MM.1S (cell line): ENCODE measurements at regions not wholly inside any gene's neighbourhood (a gene's known extent, or its start where the extent isn't known, plus 50 kb on each side); places are given as distances from the start of the nearest gene placed in this dataset.

Experiments used
- DNase-seq: peaks from one replicate; pipeline ENCODE4 v3.0.0-alpha.2; 2015
- H2AFZ ChIP-seq: fragments of 300-600 bp; sonication (generic); 2 replicates; pipeline ENCODE4 v1.6.0; 2016; ENCODE audit warnings: antibody characterized with exemption, low read length
- H3F3A ChIP-seq: fragments of 300-600 bp; sonication (generic); 2 replicates; pipeline ENCODE4 v1.6.1; 2016; ENCODE audit warnings: mild to moderate bottlenecking, antibody characterized with exemption, low read length, moderate library complexity, mixed read lengths; ENCODE audit not compliant: insufficient read depth
- H3K27ac ChIP-seq: fragments of 300-600 bp; sonication (generic); 2 replicates; pipeline ENCODE4 v1.5.1; 2016; ENCODE audit warnings: mild to moderate bottlenecking, low read length
- H3K27me3 ChIP-seq: fragments of 300-600 bp; sonication (generic); replicated peaks from 2 replicates; pipeline ENCODE4 v1.6.0; 2016; ENCODE audit warnings: low read length; ENCODE audit not compliant: insufficient read depth
- H3K36me3 ChIP-seq: fragments of 300-600 bp; sonication (generic); replicated peaks from 2 replicates; pipeline ENCODE4 v1.6.1; 2016; ENCODE audit warnings: mild to moderate bottlenecking, low read length, mixed read lengths; ENCODE audit not compliant: insufficient read depth
- H3K4me1 ChIP-seq: fragments of 300-600 bp; sonication (generic); 2 replicates; pipeline ENCODE4 v1.6.1; 2016; ENCODE audit warnings: low read length, mixed read lengths
- H3K4me2 ChIP-seq: fragments of 300-600 bp; sonication (generic); 2 replicates; pipeline ENCODE4 v1.6.0; 2016; ENCODE audit warnings: low read depth, low read length
- H3K4me3 ChIP-seq: fragments of 300-600 bp; sonication (generic); 2 replicates; pipeline ENCODE4 v1.5.1; 2016; ENCODE audit warnings: low read length, mixed read lengths
- H3K79me2 ChIP-seq: fragments of 300-600 bp; sonication (generic); 2 replicates; pipeline ENCODE4 v1.6.1; 2016; ENCODE audit warnings: mixed run types, low read length, mixed read lengths
- H3K9ac ChIP-seq: fragments of 300-600 bp; sonication (generic); 2 replicates; pipeline ENCODE4 v1.6.1; 2016; ENCODE audit warnings: low read length, mixed read lengths
- H3K9me2 ChIP-seq: fragments of 300-600 bp; sonication (generic); replicated peaks from 2 replicates; pipeline ENCODE4 v1.6.1; 2016; ENCODE audit warnings: mild to moderate bottlenecking, low read length, mixed read lengths; ENCODE audit not compliant: insufficient read depth
- H3K9me3 ChIP-seq: fragments of 300-600 bp; sonication (generic); replicated peaks from 2 replicates; pipeline ENCODE4 v1.6.1; 2016; ENCODE audit warnings: mild to moderate bottlenecking, low read length, mixed read lengths; ENCODE audit not compliant: insufficient read depth
- H4K20me1 ChIP-seq: fragments of 300-600 bp; sonication (generic); 2 replicates; pipeline ENCODE4 v1.6.1; 2016; ENCODE audit warnings: mild to moderate bottlenecking, low read length, moderate library complexity, mixed read lengths; ENCODE audit not compliant: insufficient read depth
- CTCF ChIP-seq: fragments of 300-600 bp; sonication (generic); IDR thresholded peaks from 2 replicates; pipeline ENCODE4 v1.5.1; 2016; ENCODE audit warnings: antibody characterized with exemption, low read length, mixed read lengths
- EZH2 ChIP-seq: fragments of 300-600 bp; sonication (generic); optimal IDR thresholded peaks from 2 replicates; pipeline ENCODE3; 2017; ENCODE audit warnings: low read depth, mild to moderate bottlenecking, antibody characterized with exemption, low read length, mixed read lengths
- EZH2phosphoT487 ChIP-seq: fragments of 300-600 bp; sonication (generic); IDR thresholded peaks from 2 replicates; pipeline ENCODE4 v1.6.1; 2018; ENCODE audit warnings: antibody characterized with exemption, low read length

- Histone ChIP-seq H3K4me3 (no peak overlapping the region), H2AFZ (no peak overlapping the region)
- TF ChIP-seq EZH2phosphoT487 (no peak), CTCF (no peak), EZH2 (no peak)
These were observed 125.4 kb upstream of the SLC30A5 start for GRCh38 chr5:68968429-68968828.

GRCh38 chr5:68970617-68971016 is 123.2 kb upstream of the SLC30A5 start:
- Histone ChIP-seq H3K9me3 (no peaks in the 10 kb centered on the region), H3K4me1 (no peaks in the 10 kb centered on the region), H3K9ac (no peak overlapping the region), H3K36me3 (no peaks in the 10 kb centered on the region), H3K9me2 (no peaks in the 10 kb centered on the region), H3K79me2 (no peaks in the 10 kb centered on the region), H2AFZ (no peak overlapping the region), H3K27ac (no peak overlapping the region), H3K4me2 (no peak overlapping the region), H4K20me1 (no peaks in the 10 kb centered on the region), H3K4me3 (no peak overlapping the region), H3F3A (no peaks in the 10 kb centered on the region), H3K27me3 (no peaks in the 10 kb centered on the region)
- no peak for DNase-seq
- TF ChIP-seq CTCF (no peak), EZH2phosphoT487 (no peak), EZH2 (no peak)

More at GRCh38 chr5:68968429-68968828, 125.4 kb upstream of the SLC30A5 start:
- no peaks in the 10 kb centered on the region for H3K9me3 ChIP-seq
- no peaks in the 10 kb centered on the region for H3K9me2 ChIP-seq
- H3K27ac ChIP-seq, result no peak overlapping the region
- H3K9ac ChIP-seq, result no peak overlapping the region
- H4K20me1 ChIP-seq, result no peaks in the 10 kb centered on the region
- no peaks in the 10 kb centered on the region for H3K4me1 ChIP-seq
- H3K79me2 ChIP-seq, result no peaks in the 10 kb centered on the region
- no peaks in the 10 kb centered on the region for H3F3A ChIP-seq
- no peaks in the 10 kb centered on the region for H3K27me3 ChIP-seq
- no peak overlapping the region for H3K4me2 ChIP-seq
- DNase-seq, result no peak
- H3K36me3 ChIP-seq, result no peaks in the 10 kb centered on the region

GRCh38 chr5:68973696-68974095 is 120.1 kb upstream of the SLC30A5 start:
- H3K79me2 ChIP-seq, result no peaks in the 10 kb centered on the region
- no peak overlapping the region for H3K4me3 ChIP-seq
- no peaks in the 10 kb centered on the region for H3K4me1 ChIP-seq
- H3F3A ChIP-seq, result no peaks in the 10 kb centered on the region
- no peaks in the 10 kb centered on the region for H3K9me3 ChIP-seq
- H3K36me3 ChIP-seq, result no peaks in the 10 kb centered on the region
- H3K27me3 ChIP-seq, result no peaks in the 10 kb centered on the region
- H3K4me2 ChIP-seq, result no peak overlapping the region
- H3K9ac ChIP-seq, result no peak overlapping the region
- TF ChIP-seq CTCF (no peak), EZH2phosphoT487 (no peak), EZH2 (no peak)
- no peaks in the 10 kb centered on the region for H4K20me1 ChIP-seq
- no peak overlapping the region for H3K27ac ChIP-seq
- H3K9me2 ChIP-seq, result no peaks in the 10 kb centered on the region
- DNase-seq, result no peak
- H2AFZ ChIP-seq, result no peak overlapping the region
